ENCODE measurements at regions not wholly inside any gene's neighbourhood (a gene's known extent, or its start where the extent isn't known, plus 50 kb on each side); places are given as distances from the start of the nearest gene placed in this dataset.

DNA sequence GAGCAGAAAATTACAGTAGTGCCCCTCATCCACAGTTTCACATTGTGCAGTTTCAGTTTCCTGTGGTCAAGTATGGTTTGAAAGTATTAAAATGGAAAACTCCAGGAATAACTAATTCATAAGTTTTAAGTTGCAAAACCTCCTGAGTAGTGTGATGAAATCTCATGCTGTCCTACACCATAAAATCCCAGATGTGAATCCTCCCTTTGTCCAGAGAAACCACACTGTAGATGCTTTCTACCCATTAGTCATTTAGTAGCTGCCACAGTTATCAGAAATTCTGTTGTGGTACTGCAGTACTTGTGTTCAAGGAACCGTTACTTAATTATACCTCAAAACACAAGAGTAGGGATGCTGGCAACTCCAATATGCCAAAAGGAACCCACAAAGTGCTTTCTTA, 74.7 kb downstream of the PTCHD4 start:
- no peaks in the 10 kb centered on the region for H3K4me1 ChIP-seq (ENCODE audit: insufficient read depth)
- H3K4me3 ChIP-seq, result no peak overlapping the region
- H3K9me2 ChIP-seq (replicated peaks; ENCODE audit: insufficient read depth), result no peaks in the 10 kb centered on the region
- H3K4me2 ChIP-seq, result no peak overlapping the region
- H3K27me3 ChIP-seq, result no peaks in the 10 kb centered on the region
- H3K27ac ChIP-seq, result no peak overlapping the region
- no peak for DNase-seq (ENCODE audit: low spot score)
- H3K79me2 ChIP-seq, result no peaks in the 10 kb centered on the region
- H3K36me3 ChIP-seq (replicated peaks; ENCODE audit: insufficient read depth, low read depth), result no peaks in the 10 kb centered on the region
- no peaks in the 10 kb centered on the region for H4K20me1 ChIP-seq (ENCODE audit: insufficient read depth, poor library complexity, severe bottlenecking)
- no peaks in the 10 kb centered on the region for H3K9me3 ChIP-seq (ENCODE audit: low read depth)
- TF ChIP-seq EZH2 (IDR thresholded peaks at IDR 0.05; ENCODE audit: borderline replicate concordance) (no peak), EZH2phosphoT487 (IDR thresholded peaks at IDR 0.05; ENCODE audit: low read depth, severe bottlenecking, unreplicated experiment) (no peak)
- TF ChIP-seq, protein P1, sequence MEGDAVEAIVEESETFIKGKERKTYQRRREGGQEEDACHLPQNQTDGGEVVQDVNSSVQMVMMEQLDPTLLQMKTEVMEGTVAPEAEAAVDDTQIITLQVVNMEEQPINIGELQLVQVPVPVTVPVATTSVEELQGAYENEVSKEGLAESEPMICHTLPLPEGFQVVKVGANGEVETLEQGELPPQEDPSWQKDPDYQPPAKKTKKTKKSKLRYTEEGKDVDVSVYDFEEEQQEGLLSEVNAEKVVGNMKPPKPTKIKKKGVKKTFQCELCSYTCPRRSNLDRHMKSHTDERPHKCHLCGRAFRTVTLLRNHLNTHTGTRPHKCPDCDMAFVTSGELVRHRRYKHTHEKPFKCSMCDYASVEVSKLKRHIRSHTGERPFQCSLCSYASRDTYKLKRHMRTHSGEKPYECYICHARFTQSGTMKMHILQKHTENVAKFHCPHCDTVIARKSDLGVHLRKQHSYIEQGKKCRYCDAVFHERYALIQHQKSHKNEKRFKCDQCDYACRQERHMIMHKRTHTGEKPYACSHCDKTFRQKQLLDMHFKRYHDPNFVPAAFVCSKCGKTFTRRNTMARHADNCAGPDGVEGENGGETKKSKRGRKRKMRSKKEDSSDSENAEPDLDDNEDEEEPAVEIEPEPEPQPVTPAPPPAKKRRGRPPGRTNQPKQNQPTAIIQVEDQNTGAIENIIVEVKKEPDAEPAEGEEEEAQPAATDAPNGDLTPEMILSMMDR (IDR thresholded peaks at IDR 0.05; ENCODE audit: poor library complexity), result no peak
- no peak overlapping the region for H2AFZ ChIP-seq
- WGBS (ENCODE audit: low lambda C conversion rate, missing lambda C conversion rate), result 86% methylated on average over 1 of the region's 1 CpG

DNA sequence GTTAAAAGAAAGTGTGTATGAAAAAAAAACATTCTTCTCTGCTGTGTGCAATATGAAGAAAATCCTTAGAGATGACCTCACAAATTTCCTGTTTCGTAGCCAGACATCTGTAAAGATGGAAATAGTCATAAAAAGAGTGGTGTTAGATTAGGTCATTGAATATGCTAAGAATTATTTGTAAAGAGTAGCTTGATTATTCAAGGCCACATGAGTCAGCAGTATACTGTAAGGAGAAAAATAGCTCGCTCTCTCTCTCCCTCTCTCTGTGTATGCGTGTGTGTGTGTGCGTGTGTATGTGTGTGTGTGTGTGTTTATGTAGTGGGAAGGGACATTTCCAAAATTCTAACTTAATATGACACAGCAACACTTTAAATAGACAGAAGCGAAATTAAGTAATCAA, 78.8 kb downstream of the PTCHD4 start:
- no peak for DNase-seq (ENCODE audit: low spot score)
- no peak overlapping the region for H2AFZ ChIP-seq
- H3K4me2 ChIP-seq, result no peak overlapping the region
- H3K9me2 ChIP-seq (replicated peaks; ENCODE audit: insufficient read depth), result no peaks in the 10 kb centered on the region
- 88% methylated on average over 5 of the region's 5 CpGs for WGBS (ENCODE audit: low lambda C conversion rate, missing lambda C conversion rate)
- H3K4me3 ChIP-seq, result no peak overlapping the region
- H3K36me3 ChIP-seq (replicated peaks; ENCODE audit: insufficient read depth, low read depth), result no peaks in the 10 kb centered on the region
- no peak overlapping the region for H3K27ac ChIP-seq
- H3K27me3 ChIP-seq, result no peaks in the 10 kb centered on the region
- H3K4me1 ChIP-seq (ENCODE audit: insufficient read depth), result no peaks in the 10 kb centered on the region
- H4K20me1 ChIP-seq (ENCODE audit: insufficient read depth, poor library complexity, severe bottlenecking), result no peaks in the 10 kb centered on the region
- TF ChIP-seq, protein P1 (IDR thresholded peaks at IDR 0.05; ENCODE audit: poor library complexity), result no peak
- TF ChIP-seq EZH2 (IDR thresholded peaks at IDR 0.05; ENCODE audit: borderline replicate concordance) (no peak), EZH2phosphoT487 (IDR thresholded peaks at IDR 0.05; ENCODE audit: low read depth, severe bottlenecking, unreplicated experiment) (no peak)
- H3K9me3 ChIP-seq (ENCODE audit: low read depth), result no peaks in the 10 kb centered on the region
- H3K79me2 ChIP-seq, result no peaks in the 10 kb centered on the region

- Histone ChIP-seq H2AFZ (no peak overlapping the region), H3K36me3 (replicated peaks; ENCODE audit: insufficient read depth, low read depth) (no peaks in the 10 kb centered on the region), H3K27me3 (no peaks in the 10 kb centered on the region), H3K9me2 (replicated peaks; ENCODE audit: insufficient read depth) (no peaks in the 10 kb centered on the region), H3K4me3 (no peak overlapping the region), H4K20me1 (ENCODE audit: insufficient read depth, poor library complexity, severe bottlenecking) (no peaks in the 10 kb centered on the region), H3K79me2 (no peaks in the 10 kb centered on the region), H3K27ac (no peak overlapping the region), H3K4me2 (no peak overlapping the region), H3K4me1 (ENCODE audit: insufficient read depth) (no peaks in the 10 kb centered on the region), H3K9me3 (ENCODE audit: low read depth) (no peaks in the 10 kb centered on the region)
- DNase-seq (ENCODE audit: low spot score), result no peak
- TF ChIP-seq EZH2phosphoT487 (IDR thresholded peaks at IDR 0.05; ENCODE audit: low read depth, severe bottlenecking, unreplicated experiment) (no peak), EZH2 (IDR thresholded peaks at IDR 0.05; ENCODE audit: borderline replicate concordance) (no peak)
- TF ChIP-seq, protein P1 (IDR thresholded peaks at IDR 0.05; ENCODE audit: poor library complexity), result no peak
- 99% methylated on average over 2 of the region's 2 CpGs for WGBS (ENCODE audit: low lambda C conversion rate, missing lambda C conversion rate)
These were observed 79.3 kb downstream of the PTCHD4 start for GRCh38 chr6:48031711-48032110.

Measured in hepatocyte (in vitro differentiated cells).